Hepatocyte (in vitro differentiated cells): ENCODE measurements at regions not wholly inside any gene's neighbourhood (a gene's known extent, or its start where the extent isn't known, plus 50 kb on each side); places are given as distances from the start of the nearest gene placed in this dataset.

Experiments used
- DNase-seq: peaks from one replicate; pipeline ENCODE4 v3.0.0-alpha.2; 2016; ENCODE audit warnings: low spot score
- H2AFZ ChIP-seq: fragments of 200-600 bp; sonication (generic); 2 replicates; pipeline ENCODE4 v1.6.0; 2016; ENCODE audit warnings: antibody characterized with exemption, mild to moderate bottlenecking
- H3K27ac ChIP-seq: fragments of 200-600 bp; sonication (generic); 2 replicates; pipeline ENCODE4 v1.5.1; 2016; ENCODE audit warnings: mild to moderate bottlenecking
- H3K27me3 ChIP-seq: fragments of 200-600 bp; sonication (generic); 2 replicates; pipeline ENCODE4 v1.6.1; 2016
- H3K36me3 ChIP-seq: fragments of 200-600 bp; sonication (generic); replicated peaks from 2 replicates; pipeline ENCODE4 v1.5.1; 2016; ENCODE audit warnings: low read depth; ENCODE audit not compliant: insufficient read depth
- H3K4me1 ChIP-seq: fragments of 200-600 bp; sonication (generic); 2 replicates; pipeline ENCODE4 v1.5.1; 2016; ENCODE audit warnings: mild to moderate bottlenecking, moderate library complexity; ENCODE audit not compliant: insufficient read depth
- H3K4me2 ChIP-seq: fragments of 200-600 bp; sonication (generic); 2 replicates; pipeline ENCODE4 v1.6.0; 2016
- H3K4me3 ChIP-seq: fragments of 200-600 bp; sonication (generic); 2 replicates; pipeline ENCODE4 v1.5.1; 2016; ENCODE audit warnings: mild to moderate bottlenecking
- H3K79me2 ChIP-seq: fragments of 200-600 bp; sonication (generic); 2 replicates; pipeline ENCODE4 v1.6.0; 2017; ENCODE audit warnings: mild to moderate bottlenecking
- H3K9me2 ChIP-seq: fragments of 200-600 bp; sonication (generic); replicated peaks from 2 replicates; pipeline ENCODE4 v1.6.0; 2017; ENCODE audit warnings: mild to moderate bottlenecking; ENCODE audit not compliant: insufficient read depth
- H3K9me3 ChIP-seq: fragments of 200-600 bp; sonication (generic); 2 replicates; pipeline ENCODE4 v1.5.1; 2016; ENCODE audit warnings: low read depth, mild to moderate bottlenecking
- H4K20me1 ChIP-seq: fragments of 200-600 bp; sonication (generic); 2 replicates; pipeline ENCODE4 v1.6.0; 2016; ENCODE audit warnings: mild to moderate bottlenecking; ENCODE audit not compliant: insufficient read depth, poor library complexity, severe bottlenecking
- EZH2 ChIP-seq: fragments of 200-600 bp; sonication (generic); IDR thresholded peaks from 2 replicates; pipeline ENCODE4 v1.6.1; 2016; ENCODE audit warnings: antibody characterized with exemption, mild to moderate bottlenecking, borderline replicate concordance
- EZH2phosphoT487 ChIP-seq: fragments of 200-600 bp; sonication (generic); IDR thresholded peaks from one replicate; pipeline ENCODE4 v1.6.1; 2018; ENCODE audit warnings: antibody characterized with exemption, mild to moderate bottlenecking, low read depth, moderate library complexity; ENCODE audit not compliant: unreplicated experiment, severe bottlenecking
- WGBS: methylation state at CpG from one replicate; pipeline ENCODE4 v1.1.6; 2016; ENCODE audit warnings: low lambda C conversion rate; ENCODE audit errors: missing lambda C conversion rate; 5-methylcytosine and 5-hydroxymethylcytosine counted together
- TF ChIP-seq, protein P1 (sequence below): fragments of 200-600 bp; sonication (generic); IDR thresholded peaks from 2 replicates; pipeline ENCODE4 v1.5.1; 2016; ENCODE audit warnings: antibody characterized with exemption, mild to moderate bottlenecking; ENCODE audit not compliant: poor library complexity

DNA sequence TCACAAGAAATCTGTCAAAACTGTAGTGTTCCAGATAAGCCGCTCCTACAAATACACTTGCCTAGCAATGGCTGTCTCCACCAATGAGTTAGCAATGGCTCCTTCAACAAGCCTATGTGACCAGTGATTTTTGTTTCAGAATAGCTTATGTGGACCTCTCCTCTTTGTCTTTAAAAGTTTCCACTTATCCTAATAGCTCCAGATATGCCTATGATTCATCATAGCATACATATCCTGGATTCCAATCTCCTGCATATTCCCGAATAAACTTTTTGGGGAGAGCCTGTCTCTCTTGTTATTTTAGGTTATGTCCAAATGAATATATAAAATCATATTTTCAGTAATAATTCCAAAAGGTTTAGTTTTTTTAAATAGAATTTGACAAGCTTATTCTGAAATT, 510.6 kb downstream of the ARL4A start:
- H3K27me3 ChIP-seq: no peaks in the 10 kb centered on the region
- H2AFZ ChIP-seq: no peak overlapping the region
- 93% methylated on average over 2 of the region's 2 CpGs for WGBS
- H3K36me3 ChIP-seq: no peaks in the 10 kb centered on the region
- TF ChIP-seq, protein P1, sequence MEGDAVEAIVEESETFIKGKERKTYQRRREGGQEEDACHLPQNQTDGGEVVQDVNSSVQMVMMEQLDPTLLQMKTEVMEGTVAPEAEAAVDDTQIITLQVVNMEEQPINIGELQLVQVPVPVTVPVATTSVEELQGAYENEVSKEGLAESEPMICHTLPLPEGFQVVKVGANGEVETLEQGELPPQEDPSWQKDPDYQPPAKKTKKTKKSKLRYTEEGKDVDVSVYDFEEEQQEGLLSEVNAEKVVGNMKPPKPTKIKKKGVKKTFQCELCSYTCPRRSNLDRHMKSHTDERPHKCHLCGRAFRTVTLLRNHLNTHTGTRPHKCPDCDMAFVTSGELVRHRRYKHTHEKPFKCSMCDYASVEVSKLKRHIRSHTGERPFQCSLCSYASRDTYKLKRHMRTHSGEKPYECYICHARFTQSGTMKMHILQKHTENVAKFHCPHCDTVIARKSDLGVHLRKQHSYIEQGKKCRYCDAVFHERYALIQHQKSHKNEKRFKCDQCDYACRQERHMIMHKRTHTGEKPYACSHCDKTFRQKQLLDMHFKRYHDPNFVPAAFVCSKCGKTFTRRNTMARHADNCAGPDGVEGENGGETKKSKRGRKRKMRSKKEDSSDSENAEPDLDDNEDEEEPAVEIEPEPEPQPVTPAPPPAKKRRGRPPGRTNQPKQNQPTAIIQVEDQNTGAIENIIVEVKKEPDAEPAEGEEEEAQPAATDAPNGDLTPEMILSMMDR: no peak
- TF ChIP-seq EZH2 (no peak), EZH2phosphoT487 (no peak)
- DNase-seq: no peak
- no peaks in the 10 kb centered on the region for H3K4me1 ChIP-seq
- no peaks in the 10 kb centered on the region for H3K9me2 ChIP-seq
- H3K27ac ChIP-seq: no peak overlapping the region
- H3K4me2 ChIP-seq: no peak overlapping the region
- H4K20me1 ChIP-seq: no peaks in the 10 kb centered on the region
- H3K4me3 ChIP-seq: no peak overlapping the region
- no peaks in the 10 kb centered on the region for H3K9me3 ChIP-seq
- no peaks in the 10 kb centered on the region for H3K79me2 ChIP-seq

DNA sequence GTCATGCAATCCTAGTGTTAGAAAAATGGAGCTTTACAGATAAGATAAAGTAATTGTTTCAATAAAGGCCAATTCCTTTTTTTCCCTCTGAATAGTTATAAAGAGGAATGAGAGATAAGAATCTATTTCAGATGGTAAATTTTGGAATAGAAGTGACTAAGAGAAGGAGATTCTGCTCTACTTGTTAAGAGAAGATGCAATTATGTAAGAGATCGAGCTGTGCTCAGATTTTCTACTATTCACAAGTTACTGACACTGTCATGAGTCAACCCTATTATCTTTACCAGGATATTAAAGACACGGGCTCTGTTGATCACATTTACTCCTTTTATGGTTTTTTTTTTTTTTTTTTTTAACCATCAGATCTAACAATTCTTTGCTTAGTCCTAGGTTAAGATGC, 511.3 kb downstream of the ARL4A start:
- Histone ChIP-seq H3K36me3 (no peaks in the 10 kb centered on the region), H3K4me3 (no peak overlapping the region), H3K9me2 (no peaks in the 10 kb centered on the region), H2AFZ (no peak overlapping the region), H3K27me3 (no peaks in the 10 kb centered on the region), H3K4me2 (no peak overlapping the region), H4K20me1 (no peaks in the 10 kb centered on the region), H3K27ac (no peak overlapping the region), H3K9me3 (no peaks in the 10 kb centered on the region), H3K79me2 (no peaks in the 10 kb centered on the region), H3K4me1 (no peaks in the 10 kb centered on the region)
- DNase-seq: no peak
- TF ChIP-seq, protein P1: no peak
- TF ChIP-seq EZH2phosphoT487: no peak
- TF ChIP-seq EZH2: no peak
- 72% methylated on average over 2 of the region's 2 CpGs for WGBS

DNA sequence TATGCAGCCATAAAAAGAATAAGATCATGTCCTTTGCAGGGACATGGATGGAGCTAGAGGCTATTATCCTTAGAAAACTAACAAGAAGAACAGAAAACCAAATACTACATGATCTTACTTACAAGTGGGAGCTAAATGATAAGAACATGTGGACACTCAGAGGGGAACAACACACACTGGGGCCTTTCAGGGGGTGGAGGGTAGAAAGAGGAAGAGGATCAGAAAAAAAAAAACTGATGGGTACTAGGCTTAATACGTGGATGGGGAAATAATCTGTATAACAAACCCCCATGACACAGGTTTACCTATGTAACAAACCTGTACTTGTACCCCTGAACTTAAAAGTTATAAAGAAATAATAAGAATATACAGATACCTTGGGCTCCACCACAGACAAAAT, 514.2 kb downstream of the ARL4A start:
- no peak for DNase-seq
- H3K27ac ChIP-seq: no peak overlapping the region
- no peaks in the 10 kb centered on the region for H3K9me2 ChIP-seq
- H3K4me3 ChIP-seq: no peak overlapping the region
- no peaks in the 10 kb centered on the region for H3K27me3 ChIP-seq
- H3K36me3 ChIP-seq: no peaks in the 10 kb centered on the region
- TF ChIP-seq EZH2 (no peak), EZH2phosphoT487 (no peak)
- TF ChIP-seq, protein P1: no peak
- 61% methylated on average over 1 of the region's 1 CpG for WGBS
- H3K4me2 ChIP-seq: no peak overlapping the region
- H3K4me1 ChIP-seq: no peaks in the 10 kb centered on the region
- H3K79me2 ChIP-seq: no peaks in the 10 kb centered on the region
- no peak overlapping the region for H2AFZ ChIP-seq
- no peaks in the 10 kb centered on the region for H3K9me3 ChIP-seq
- no peaks in the 10 kb centered on the region for H4K20me1 ChIP-seq

DNA sequence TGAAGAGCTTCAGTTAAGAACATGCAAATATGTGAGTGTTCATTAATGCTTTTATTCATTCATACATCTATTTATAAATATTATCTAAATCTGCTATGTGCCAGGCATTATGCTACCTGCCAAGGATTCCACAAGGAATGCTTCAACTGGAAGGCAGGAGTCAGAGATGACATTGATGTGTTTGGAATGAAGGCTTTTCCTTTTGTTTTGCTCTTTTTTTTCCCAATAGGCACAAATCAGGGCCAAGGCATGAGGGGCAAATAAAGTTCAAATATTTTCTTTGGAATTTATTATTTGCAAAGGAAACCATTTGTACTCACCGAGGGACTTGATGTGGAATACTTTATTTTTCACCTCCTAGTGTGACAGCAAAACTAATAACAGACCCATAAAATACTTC, 530.3 kb downstream of the ARL4A start:
- DNase-seq: no peak
- no peak overlapping the region for H3K27ac ChIP-seq
- WGBS: 63% methylated on average over 1 of the region's 1 CpG
- H3K4me2 ChIP-seq: no peak overlapping the region
- no peak overlapping the region for H3K4me3 ChIP-seq
- H4K20me1 ChIP-seq: no peaks in the 10 kb centered on the region
- H2AFZ ChIP-seq: no peak overlapping the region
- H3K9me2 ChIP-seq: no peaks in the 10 kb centered on the region
- no peaks in the 10 kb centered on the region for H3K9me3 ChIP-seq
- TF ChIP-seq EZH2phosphoT487: no peak
- no peak for TF ChIP-seq EZH2
- no peaks in the 10 kb centered on the region for H3K79me2 ChIP-seq
- no peaks in the 10 kb centered on the region for H3K27me3 ChIP-seq
- H3K4me1 ChIP-seq: no peaks in the 10 kb centered on the region
- no peaks in the 10 kb centered on the region for H3K36me3 ChIP-seq
